IPS DF 6.9 (cell line): ENCODE measurements at regions not wholly inside any gene's neighbourhood (a gene's known extent, or its start where the extent isn't known, plus 50 kb on each side); places are given as distances from the start of the nearest gene placed in this dataset.
A peak's percentile ranks its signal among the peaks of the same experiment; 100 is the strongest.

Source experiments
- DNase-seq: peaks from one replicate; pipeline ENCODE4 v3.0.0-alpha.2; 2013; ENCODE audit warnings: low read depth, low spot score
- H3K27ac ChIP-seq: one replicate; pipeline ENCODE4 v1.5.1; 2013; ENCODE audit warnings: low read length, control low read depth
- H3K27me3 ChIP-seq: 2 replicates; pipeline ENCODE4 v1.6.1; 2013; ENCODE audit warnings: mild to moderate bottlenecking, low read length; ENCODE audit not compliant: control insufficient read depth, insufficient read depth
- H3K36me3 ChIP-seq: 2 replicates; pipeline ENCODE4 v1.6.1; 2013; ENCODE audit warnings: low read length; ENCODE audit not compliant: control insufficient read depth, insufficient read depth
- H3K4me1 ChIP-seq: 2 replicates; pipeline ENCODE4 v1.6.1; 2013; ENCODE audit warnings: low read length; ENCODE audit not compliant: control insufficient read depth, insufficient read depth
- H3K4me3 ChIP-seq: 2 replicates; pipeline ENCODE4 v1.5.1; 2013; ENCODE audit warnings: mild to moderate bottlenecking, low read length
- H3K9me3 ChIP-seq: 2 replicates; pipeline ENCODE4 v1.6.1; 2013; ENCODE audit warnings: low read length, inconsistent platforms; ENCODE audit not compliant: control insufficient read depth, insufficient read depth
- WGBS: extraction: QIAGEN DNeasy Blood & Tissue Kit; methylation state at CpG from one replicate; pipeline ENCODE4 v1.1.7; 2013; ENCODE audit warnings: mixed read lengths, missing lambda C conversion rate; ENCODE audit not compliant: insufficient read length, insufficient coverage; 5-methylcytosine and 5-hydroxymethylcytosine counted together

DNA sequence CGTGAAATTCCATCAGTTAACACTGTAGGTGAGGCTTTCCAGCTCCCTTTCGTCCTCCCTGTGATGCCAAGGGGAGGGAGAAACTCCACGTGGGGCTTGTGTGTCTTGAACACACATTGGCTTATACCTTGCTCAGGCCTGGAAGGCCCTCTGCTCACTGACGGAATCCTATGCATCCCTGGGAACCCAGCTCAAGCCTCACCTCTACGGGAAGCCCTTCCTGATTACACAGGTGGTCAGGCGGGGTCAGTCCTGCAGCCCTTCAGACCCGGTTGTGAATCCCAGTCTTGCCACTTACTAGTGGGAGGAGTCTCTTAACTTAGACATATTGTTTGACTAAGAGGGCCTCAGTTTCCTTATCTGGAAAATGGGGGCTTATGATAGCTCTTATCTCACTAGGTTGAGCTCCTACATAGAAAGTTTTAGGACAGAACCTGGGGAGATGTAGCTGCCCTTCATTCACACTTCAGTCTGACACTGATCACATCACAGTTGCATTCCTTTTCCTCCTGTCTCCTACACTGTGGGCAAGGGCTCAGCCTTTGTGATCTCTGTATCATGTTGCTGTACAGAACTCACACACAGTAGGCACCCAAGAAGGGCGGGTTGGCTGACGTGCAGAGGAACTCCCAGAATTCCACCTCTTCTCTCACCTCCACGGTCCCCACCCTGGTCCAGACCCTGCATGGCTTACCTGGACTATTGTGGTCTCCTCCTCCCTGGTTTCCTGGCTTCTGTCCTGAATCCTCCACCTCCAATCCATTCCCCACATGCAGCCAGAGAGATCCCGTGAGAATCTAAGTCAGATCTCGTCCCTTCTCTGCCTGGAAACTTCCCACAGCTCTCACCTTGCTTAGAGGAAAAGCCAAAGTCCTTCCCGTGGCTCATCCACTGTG, 129.6 kb downstream of the CEBPB start:
- WGBS, result no CpG with 5 or more reads among the region's 13 CpGs
- DNase-seq, result no peak

GRCh38 chr20:50320901-50321796, 130.5 kb downstream of the CEBPB start:
- Histone ChIP-seq H3K9me3 (no peaks in the 10 kb centered on the region), H3K4me1 (peaks cover 2% of the 10 kb centered on the region; the same call in 1 of the 2 replicates), H3K27me3 (no peaks in the 10 kb centered on the region), H3K36me3 (no peaks in the 10 kb centered on the region), H3K27ac (no peak overlapping the region), H3K4me3 (no peak overlapping the region)
- WGBS, result no CpG with 5 or more reads among the region's 21 CpGs
- peak; percentile 48 for DNase-seq

More for the DNA sequence above, 129.6 kb downstream of the CEBPB start:
- H3K4me3 ChIP-seq, result no peak overlapping the region
- H3K27ac ChIP-seq, result no peak overlapping the region
- no peaks in the 10 kb centered on the region for H3K36me3 ChIP-seq
- peaks cover 2% of the 10 kb centered on the region; the same call in 1 of the 2 replicates for H3K4me1 ChIP-seq
- H3K9me3 ChIP-seq, result no peaks in the 10 kb centered on the region
- no peaks in the 10 kb centered on the region for H3K27me3 ChIP-seq

DNA sequence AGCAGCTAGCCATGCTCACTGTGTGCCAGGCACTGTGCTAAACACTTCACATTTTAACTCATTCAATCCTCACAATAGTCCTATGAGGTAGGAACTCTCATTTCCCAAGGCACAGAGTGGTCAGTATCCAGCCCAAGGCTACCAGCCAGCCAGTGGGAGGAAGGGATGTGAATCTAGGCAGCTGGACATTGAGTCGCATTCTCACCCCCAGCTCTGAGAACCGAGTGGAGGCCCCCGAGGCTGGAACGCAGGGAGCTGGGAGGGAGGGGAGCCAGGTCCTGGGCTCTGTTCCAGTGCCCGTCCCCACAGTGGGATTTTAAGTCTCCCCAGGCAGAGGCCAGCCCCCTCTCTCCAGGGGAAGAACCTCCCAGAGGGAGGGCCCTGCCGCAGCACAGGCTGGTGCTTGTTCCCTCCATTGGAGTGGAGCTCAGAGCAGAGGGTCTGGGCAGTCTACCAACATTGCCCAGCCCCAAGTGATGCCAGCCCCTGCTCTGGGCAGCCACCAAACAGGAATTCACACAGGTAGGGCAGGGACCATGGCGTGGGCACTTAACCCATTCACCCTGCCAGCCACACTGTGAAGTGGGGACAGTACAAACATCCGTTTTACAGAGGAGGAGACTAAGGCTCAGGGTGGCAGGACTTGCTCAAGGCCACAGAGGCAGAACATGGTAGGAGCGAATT, 131.3 kb downstream of the CEBPB start:
- DNase-seq, result no peak
- no peaks in the 10 kb centered on the region for H3K27me3 ChIP-seq
- H3K4me1 ChIP-seq, result peaks cover 2% of the 10 kb centered on the region; the same call in 1 of the 2 replicates
- no peak overlapping the region for H3K4me3 ChIP-seq
- H3K9me3 ChIP-seq, result no peaks in the 10 kb centered on the region
- no peaks in the 10 kb centered on the region for H3K36me3 ChIP-seq
- no CpG with 5 or more reads among the region's 9 CpGs for WGBS
- H3K27ac ChIP-seq, result no peak overlapping the region

DNA sequence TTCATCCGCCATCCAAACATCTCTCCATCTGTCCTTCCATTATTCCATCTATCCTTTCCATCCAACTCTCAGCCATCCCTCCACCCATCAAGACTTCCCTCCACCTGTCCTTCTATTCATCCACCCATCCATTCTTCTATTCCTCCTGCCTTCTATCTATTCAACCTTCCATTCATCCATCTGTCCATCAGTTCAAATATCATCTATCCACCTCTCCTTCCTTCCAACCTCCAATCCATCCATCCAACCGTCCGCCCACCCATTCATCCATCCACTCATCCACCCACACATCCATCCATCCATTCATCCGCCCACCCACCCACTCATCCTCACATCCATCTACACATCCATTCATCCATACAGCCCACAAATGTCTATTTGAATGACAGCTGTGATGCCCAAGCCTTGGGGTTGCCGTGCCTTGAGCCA, 132.1 kb downstream of the CEBPB start:
- Histone ChIP-seq H3K27me3 (no peaks in the 10 kb centered on the region), H3K4me1 (peaks cover 2% of the 10 kb centered on the region; the same call in 1 of the 2 replicates), H3K27ac (no peak overlapping the region), H3K9me3 (no peaks in the 10 kb centered on the region), H3K36me3 (no peaks in the 10 kb centered on the region), H3K4me3 (no peak overlapping the region)
- WGBS, result 100% methylated on average over 4 of the region's 5 CpGs
- DNase-seq, result no peak

DNA sequence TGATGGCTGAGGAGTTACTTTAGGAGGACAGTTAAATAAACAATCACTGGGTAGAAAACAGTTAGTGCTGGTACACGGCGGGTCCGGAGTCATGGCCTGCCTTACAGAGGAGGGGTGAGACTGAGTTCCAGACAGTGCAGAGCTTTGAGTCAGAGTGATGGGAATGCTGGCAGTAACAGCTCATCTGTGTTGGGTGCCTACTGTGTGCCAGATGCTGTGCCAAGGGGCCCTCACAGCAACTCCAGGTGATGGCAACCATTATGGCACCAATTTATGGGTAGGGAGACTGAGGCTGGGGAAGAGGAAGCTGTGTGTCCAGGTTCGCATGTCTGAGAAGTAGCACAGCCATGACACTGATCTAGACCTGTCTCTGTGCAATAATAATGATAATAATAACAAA, 132.6 kb downstream of the CEBPB start:
- H3K27ac ChIP-seq, result no peak overlapping the region
- no CpG with 5 or more reads among the region's 4 CpGs for WGBS
- no peak for DNase-seq
- peaks cover 2% of the 10 kb centered on the region; the same call in 1 of the 2 replicates for H3K4me1 ChIP-seq
- H3K27me3 ChIP-seq, result no peaks in the 10 kb centered on the region
- H3K4me3 ChIP-seq, result no peak overlapping the region
- H3K36me3 ChIP-seq, result no peaks in the 10 kb centered on the region
- H3K9me3 ChIP-seq, result no peaks in the 10 kb centered on the region

DNA sequence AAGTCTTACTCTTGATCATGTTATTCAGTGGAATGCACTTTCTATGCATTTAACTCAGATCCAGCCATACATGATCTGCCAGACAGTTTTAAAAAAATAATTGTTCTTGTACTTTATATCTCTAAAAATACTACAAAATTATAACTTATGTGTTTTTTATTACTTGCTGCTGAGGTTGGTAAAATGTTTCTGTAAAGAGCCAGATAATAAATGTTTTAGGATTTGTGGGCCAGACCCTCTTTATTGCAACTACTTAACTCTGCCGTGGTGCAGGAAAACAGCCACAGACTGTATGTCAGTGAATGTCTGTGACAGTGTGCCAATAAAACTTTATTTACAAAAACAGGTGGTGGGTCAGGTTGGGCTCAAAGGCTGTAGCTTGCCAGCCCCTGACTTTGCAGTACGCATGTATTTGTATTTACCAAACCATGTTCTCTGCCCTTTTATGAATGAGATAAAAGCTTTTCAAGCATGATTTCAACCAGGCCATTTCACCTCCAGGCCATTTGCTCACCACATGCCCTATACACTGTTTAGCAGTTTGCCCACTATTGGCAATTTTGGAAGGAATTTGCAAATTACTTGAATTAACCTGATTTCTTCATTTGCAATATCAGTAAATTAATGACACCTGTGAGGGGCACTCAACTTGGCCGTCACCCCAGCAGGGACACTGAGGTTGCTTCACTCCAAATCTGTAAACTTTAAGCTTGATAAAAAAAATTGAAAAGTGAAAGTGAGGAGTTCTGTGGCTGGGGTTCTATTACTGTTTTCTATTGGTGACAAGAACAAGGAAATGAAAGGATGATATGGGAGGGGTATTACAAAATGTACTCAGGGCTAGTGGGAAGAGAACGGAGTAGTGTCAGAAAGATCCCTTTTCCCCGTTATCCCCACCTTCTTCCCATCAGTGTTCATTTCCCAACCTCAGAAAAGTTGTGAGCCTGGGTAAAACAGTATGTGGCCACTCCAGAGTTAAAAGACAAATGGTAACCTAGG, 133.4 kb downstream of the CEBPB start:
- Histone ChIP-seq H3K36me3 (no peaks in the 10 kb centered on the region), H3K27me3 (no peaks in the 10 kb centered on the region), H3K4me3 (no peak overlapping the region), H3K4me1 (peaks cover 2% of the 10 kb centered on the region; the same call in 1 of the 2 replicates), H3K9me3 (no peaks in the 10 kb centered on the region), H3K27ac (no peak overlapping the region)
- WGBS, result no CpG with 5 or more reads among the region's 5 CpGs
- DNase-seq, result no peak

DNA sequence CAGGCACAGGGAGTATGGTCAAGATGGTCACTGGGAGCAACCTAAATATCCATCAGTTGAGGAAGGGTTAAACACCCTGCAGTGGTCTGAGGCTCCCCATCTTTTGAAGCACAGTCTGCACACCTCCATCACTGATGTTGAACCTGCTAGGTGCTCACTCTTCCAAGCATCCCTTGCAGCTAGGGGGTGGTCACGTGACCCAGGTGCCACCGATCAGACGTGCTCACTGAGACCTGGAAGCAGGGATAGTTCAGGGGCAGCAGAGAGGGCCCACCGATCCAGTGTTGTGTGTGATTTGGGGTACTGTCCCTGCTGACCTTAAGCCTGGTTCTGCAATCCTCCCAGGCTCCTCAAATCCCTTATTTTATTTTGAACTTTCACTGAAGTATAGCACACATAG, 134.6 kb downstream of the CEBPB start:
- Histone ChIP-seq H3K27me3 (no peaks in the 10 kb centered on the region), H3K4me1 (peaks cover 2% of the 10 kb centered on the region; the same call in 1 of the 2 replicates)
- no CpG with 5 or more reads among the region's 4 CpGs for WGBS

DNA sequence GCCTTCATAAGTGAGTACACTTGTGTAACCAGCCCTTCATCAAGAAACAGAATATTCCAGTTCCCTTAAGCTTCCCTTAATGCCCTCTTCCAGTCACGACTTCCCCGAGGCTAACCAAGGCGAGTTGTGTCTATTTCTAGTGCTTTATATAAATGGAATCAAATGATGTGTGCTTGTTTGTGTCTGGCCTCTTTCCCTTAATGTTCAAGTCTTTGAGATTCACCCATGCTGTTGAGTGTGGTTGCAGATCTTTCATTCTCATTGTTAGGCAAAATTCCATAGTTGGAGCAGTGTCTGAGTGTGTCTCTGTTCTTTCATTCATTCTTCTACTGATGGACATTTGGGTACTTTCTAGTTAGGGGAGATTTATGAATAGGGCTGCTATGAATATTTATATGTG, 135.0 kb downstream of the CEBPB start:
- DNase-seq, result no peak
- Histone ChIP-seq H3K27ac (no peak overlapping the region), H3K27me3 (no peaks in the 10 kb centered on the region), H3K4me3 (no peak overlapping the region), H3K36me3 (no peaks in the 10 kb centered on the region), H3K4me1 (peaks cover 2% of the 10 kb centered on the region; the same call in 1 of the 2 replicates), H3K9me3 (no peaks in the 10 kb centered on the region)
- no CpG with 5 or more reads among the region's 3 CpGs for WGBS

More for the DNA sequence above, 134.6 kb downstream of the CEBPB start:
- Histone ChIP-seq H3K9me3 (no peaks in the 10 kb centered on the region), H3K4me3 (no peak overlapping the region), H3K27ac (no peak overlapping the region), H3K36me3 (no peaks in the 10 kb centered on the region)
- no peak for DNase-seq

DNA sequence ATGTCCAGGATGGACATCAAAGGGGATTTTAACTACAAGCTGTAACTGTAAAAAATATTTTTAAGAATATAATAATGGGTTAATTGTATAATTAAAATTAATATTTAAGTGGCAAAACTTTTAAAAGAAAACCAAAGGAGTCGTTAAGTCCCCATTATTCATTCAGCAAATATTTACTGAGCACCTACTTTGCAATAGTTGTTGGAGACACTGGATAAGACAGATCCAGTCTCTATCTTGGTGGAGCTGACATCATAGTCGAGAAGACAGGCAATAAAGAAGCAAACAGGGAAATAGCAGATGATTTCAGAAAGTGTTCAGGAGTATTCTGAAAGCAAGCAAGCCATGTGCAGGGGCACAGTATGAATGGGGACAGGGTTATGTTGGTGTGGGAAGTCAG, 137.0 kb downstream of the CEBPB start:
- no peak overlapping the region for H3K27ac ChIP-seq
- no peaks in the 10 kb centered on the region for H3K4me1 ChIP-seq
- no peaks in the 10 kb centered on the region for H3K27me3 ChIP-seq
- H3K9me3 ChIP-seq, result no peaks in the 10 kb centered on the region
- no peak overlapping the region for H3K4me3 ChIP-seq
- WGBS, result no CpG with 5 or more reads among the region's 2 CpGs
- H3K36me3 ChIP-seq, result no peaks in the 10 kb centered on the region
- no peak for DNase-seq
